HG03108 (cell line): ENCODE measurements at regions not wholly inside any gene's neighbourhood (a gene's known extent, or its start where the extent isn't known, plus 50 kb on each side); places are given as distances from the start of the nearest gene placed in this dataset.
"Not testable (repeated sequence)": the region's sequence is repeated elsewhere in the genome, so short reads cannot be mapped to it uniquely, and the experiment has no call there.

Source experiments
- ATAC-seq: cut with Tn5 transposase; IDR thresholded peaks from one replicate; pipeline ENCODE4 v1.9.1; 2021; ENCODE audit warnings: moderate library complexity; ENCODE audit not compliant: unreplicated experiment

DNA sequence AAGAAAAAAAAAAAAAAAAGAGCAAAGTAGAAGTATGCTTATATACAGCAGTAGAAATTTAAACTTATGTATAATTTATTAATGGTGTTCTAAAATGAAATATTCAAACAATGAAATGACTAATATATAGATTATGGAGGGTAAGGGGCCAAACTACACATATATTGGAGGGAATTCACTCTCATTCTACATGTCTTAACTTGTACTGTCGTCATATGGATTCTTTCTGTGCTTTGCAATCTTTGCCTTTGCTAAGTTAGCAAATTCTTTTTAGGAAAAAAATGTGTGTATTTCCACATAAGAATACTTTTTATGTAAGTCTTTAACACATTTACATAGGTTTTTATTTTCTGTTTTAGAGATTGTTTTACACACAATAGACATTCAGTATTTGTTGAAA lies 118.9 kb upstream of the MBNL1 start:
- no peak for ATAC-seq

DNA sequence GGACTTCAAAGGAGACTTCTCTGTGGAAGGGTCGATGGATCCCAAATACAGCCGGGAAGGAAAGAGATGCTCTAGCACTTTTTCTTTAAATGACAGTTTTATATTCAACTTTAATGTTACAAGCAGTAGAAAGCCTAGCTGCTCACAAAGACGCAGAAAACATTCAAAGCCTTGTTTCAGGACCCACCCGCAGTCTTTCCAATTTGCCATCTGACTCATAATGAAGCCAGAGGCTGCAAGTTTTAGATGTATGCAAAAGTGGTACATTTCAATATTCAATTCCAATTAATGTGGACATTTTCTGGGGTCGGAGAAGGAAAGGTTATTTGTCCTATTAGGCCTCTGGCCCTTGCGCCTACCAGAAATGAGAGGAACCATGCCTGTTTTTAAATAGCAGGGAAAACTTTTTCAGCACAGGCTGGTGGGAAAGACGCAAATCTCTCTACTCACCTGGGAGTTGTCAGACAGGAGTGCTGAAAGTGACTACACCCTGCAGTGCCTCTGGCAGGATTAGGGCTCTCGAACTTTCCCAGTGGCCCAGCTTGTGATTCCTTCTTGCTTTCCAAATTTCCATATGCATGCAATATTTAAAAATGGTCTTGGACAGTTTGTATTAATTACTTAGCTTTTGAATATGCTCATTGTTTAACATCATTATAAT lies 117.4 kb upstream of the MBNL1 start:
- ATAC-seq, result no peak

DNA sequence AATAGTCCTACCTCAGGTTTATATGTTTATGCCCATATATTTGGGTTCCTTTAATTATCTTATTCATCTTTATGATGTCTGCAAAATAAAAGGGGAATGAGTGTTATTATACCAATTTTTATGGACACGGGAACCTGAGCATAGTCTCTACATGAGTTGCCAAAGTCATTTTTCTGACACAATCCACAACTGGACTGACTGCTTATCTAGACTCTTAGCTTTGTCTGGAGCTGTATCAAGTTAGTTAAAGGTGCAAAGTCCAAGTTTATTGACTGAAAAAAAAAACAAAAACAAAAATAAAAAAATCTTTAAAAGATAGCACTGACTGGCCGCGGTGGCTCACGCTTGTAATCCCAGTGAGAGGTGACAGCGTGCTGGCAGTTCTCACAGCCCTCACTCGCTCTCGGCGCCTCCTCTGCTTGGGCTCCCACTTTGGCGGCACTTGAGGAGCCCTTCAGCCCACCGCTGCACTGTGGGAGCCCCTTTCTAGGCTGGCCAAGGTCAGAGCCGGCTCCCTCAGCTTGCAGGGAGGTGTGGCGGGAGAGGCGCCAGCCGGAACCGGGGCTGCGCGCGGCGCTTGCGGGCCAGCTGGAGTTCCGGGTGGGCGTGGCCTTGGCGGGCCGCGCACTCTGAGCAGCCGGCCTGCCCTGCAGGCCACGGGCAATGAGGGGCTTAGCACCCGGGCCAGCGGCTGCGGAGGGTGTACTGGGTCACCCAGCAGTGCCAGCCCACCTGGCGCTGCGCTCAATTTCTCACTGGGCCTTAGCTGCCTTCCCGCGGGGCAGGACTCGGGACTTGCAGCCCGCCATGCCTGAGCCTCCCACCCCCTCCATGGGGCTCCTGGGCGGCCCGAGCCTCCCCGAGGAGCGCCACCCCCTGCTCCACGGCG lies 116.6 kb upstream of the MBNL1 start:
- ATAC-seq, result not testable (repeated sequence)

DNA sequence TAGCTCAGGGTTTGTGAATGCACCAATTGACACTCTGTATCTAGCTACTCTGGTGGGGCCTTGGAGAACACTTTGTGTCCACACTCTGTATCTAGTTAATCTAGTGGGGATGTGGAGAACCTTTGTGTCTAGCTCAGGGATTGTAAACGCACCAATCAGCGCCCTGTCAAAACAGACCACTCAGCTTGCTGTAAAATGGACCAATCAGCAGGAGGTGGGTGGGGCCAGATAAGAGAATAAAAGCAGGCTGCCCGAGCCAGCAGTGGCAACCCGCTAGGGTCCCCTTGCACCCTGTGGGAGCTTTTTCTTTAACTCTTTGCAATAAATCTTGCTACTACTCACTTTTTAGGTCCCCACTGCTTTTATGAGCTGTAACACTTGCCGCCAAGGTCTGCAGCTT lies 115.6 kb upstream of the MBNL1 start:
- ATAC-seq, result not testable (repeated sequence)

GRCh38 chr3:152155246-152156020 lies 113.3 kb upstream of the MBNL1 start:
- no peak for ATAC-seq

DNA sequence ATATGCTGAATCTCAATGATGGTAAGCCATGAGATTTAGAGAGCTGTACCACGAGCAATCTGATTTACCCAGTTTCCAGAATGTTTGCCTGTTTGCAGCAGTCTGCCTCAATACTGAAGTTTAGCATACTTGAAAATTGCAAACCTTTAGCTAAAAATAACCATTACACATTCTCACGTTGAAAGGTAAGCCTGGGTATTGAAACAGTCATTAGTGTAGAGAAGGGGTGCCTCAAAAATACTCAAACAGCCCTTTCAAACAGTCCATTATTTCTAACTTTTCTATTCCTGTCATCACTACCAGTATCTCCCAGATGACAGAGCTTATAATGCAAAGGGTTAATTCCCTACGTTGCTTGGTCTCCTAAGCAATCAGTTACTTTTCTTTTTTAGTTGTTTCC lies 111.8 kb upstream of the MBNL1 start:
- ATAC-seq, result no peak

DNA sequence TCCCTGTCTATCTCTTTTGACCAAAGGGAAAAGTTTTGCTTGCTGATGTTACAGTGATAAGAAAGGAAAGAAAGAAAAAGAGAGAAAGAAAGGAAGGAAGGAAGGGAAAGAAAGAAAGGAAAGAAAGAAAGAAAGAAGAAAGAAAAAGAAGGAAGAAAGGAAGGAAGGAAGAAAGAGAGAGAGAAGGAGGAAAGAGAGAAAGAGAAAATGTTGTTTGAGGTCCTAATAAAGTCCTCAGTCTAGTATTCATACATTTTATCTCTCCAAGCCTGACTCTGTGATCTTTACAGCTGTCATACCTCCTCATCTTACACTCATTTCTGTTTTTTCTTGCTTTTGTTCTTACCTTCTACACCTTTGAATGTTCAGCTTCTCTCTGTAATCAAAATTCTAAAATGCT lies 111.4 kb upstream of the MBNL1 start:
- ATAC-seq, result no peak

DNA sequence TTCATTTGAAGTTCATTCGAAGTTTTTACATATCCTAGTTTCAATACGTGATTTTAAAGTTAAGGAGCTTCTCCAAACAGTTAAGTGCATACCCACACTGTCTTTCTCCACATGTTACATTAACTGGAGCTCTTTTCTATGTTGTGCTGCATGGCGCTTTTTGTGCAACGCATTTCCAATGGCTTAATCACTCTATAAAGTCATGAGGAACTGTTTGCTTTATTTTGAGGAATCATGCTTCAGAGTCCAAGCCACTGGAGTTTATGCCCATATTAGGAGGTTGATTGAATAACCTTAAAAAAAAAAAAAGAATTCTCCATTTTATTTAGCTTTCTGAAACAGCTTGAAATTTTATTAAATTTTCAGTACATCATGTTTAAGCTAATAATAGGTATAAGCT lies 109.4 kb upstream of the MBNL1 start:
- no peak for ATAC-seq

GRCh38 chr3:152160350-152161011 lies 108.2 kb upstream of the MBNL1 start:
- no peak for ATAC-seq

DNA sequence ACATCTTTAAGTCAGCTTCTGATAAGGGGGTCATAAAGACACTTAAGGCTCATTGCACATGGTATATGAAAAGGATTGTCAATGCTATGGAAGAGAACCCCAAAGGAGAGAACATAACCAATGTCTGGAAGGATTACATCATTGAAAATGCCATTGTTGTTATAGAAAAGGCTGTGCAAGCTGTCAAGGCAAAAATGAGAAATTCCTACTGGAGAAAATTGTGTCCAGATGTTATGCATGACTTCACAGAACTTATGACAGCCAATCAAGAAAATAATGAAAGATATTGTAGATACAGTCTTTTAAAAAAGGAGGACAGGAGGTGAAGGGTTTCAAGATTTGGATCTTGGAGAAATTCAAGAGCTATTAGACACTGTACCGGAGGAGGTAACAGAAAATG lies 96.3 kb upstream of the MBNL1 start:
- ATAC-seq, result no peak

DNA sequence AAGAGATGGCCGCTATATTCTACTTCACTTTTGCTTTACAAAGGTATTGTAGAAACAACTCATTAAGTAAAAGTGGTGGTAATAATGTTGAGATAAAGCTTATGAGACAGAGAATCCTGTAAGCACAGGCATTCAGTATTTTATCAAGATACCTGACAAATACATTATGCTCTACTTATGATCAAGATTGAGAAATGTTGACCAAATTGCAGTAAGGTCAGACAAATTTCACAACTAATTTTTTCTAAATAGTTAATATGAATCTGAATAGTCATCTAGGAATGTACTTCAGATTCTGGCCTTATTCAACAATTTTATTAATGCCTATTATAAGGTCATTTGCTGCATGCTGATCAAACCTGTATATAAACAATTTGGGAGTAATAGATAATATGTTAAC lies 95.1 kb upstream of the MBNL1 start:
- no peak for ATAC-seq

DNA sequence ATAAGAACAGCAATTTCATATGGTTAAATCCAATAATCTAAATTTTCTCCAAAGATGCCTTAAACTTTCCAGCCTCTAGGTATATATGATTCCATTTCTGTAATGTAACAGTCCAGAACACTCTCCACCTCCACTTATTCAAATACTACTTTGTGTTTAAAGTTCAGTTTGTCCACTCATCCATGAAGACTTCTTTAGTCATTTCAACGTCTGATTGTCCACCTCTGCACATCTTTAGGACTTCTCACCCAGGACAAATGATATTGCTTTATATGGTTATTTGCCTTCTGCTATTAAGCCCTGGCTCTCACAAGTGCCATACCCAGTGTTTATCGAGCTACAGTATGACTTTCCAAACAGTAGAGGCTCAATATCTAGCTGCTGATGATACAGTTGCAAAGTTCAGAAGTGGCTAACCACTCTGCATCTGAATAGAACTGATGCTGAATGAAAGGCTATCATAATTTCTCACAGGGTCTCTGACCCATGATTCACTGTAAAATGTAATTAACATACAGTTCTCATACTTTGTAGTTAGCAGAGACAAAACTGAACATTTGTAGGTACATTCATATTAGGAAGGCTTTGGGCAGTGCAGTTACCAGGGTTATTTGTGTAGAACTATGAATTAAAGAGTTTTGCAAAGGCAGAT lies 93.7 kb upstream of the MBNL1 start:
- ATAC-seq, result no peak

GRCh38 chr3:152175528-152175889 lies 93.2 kb upstream of the MBNL1 start:
- ATAC-seq, result no peak

DNA sequence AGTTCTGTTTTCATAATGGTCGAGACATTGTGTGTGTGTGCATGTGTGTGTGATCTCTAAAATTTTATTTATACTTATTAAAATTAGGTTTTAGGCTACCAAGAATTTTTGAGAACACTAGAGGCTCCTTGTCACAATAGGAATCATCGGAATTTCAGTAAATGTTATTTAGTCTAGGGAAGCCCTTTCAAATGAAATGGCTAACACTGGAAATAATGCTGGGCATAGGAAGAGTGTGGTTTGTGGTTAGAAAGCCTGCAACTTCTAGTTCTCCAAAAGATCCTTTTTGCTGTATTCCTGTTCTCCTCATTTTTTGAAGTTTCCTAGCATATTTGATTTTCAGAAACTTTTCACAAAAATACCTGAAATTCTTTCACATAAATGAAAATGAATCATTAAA lies 92.5 kb upstream of the MBNL1 start:
- no peak for ATAC-seq

DNA sequence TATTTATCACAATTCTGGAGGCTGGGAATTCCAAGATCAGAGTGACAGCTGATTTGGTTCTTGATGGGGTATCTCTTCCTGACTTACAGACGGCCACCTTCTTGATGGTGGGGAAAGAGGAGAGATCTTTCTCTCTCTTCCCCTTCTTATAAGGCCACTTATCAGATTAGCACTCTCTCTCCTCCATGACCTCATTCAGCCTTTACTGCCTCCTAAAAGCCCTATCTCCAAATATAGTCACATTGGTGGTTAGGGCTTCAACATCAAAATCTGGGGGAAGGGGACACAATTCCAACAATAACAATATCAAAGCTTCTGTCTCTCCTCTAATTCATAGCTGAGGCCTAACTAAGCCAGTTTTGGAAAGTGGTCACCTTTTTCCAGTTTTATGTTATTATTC lies 91.7 kb upstream of the MBNL1 start:
- ATAC-seq, result no peak

- ATAC-seq, result peak; percentile 93
These were observed 91.0 kb upstream of the MBNL1 start for GRCh38 chr3:152177757-152178156.

DNA sequence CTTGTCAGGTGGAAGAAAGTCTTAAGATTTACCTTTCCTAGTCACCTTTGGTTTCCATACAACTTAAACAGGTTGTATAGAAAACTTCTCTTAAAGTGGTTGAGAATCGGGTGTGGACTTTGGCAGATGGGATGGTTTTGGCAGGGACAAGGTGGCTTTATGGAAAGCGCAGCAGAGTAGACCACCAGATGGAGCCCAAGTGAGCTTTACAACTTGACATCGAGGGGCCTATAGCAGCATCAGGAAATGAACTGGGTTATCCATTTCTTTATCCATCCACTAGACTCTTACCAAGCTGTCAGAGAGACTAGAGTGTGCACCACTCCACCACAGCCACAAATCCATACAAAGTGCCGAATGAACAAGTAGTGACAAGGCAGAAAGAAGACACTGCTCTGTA lies 85.3 kb upstream of the MBNL1 start:
- peak; percentile 66 for ATAC-seq

GRCh38 chr3:152184971-152185686 lies 83.6 kb upstream of the MBNL1 start:
- no peak for ATAC-seq

GRCh38 chr3:152185891-152186630 lies 82.7 kb upstream of the MBNL1 start:
- no peak for ATAC-seq
